Activated CD8-positive, alpha-beta memory T cell treated with anti-CD3 and anti-CD28 coated beads, Interleukin-2, amount 50 U/mL, for 4 hours (primary cell): ENCODE measurements at regions not wholly inside any gene's neighbourhood (a gene's known extent, or its start where the extent isn't known, plus 50 kb on each side); places are given as distances from the start of the nearest gene placed in this dataset.
"Not testable (repeated sequence)": the region's sequence is repeated elsewhere in the genome, so short reads cannot be mapped to it uniquely, and the experiment has no call there.

Experiments
- DNase-seq: peaks from one replicate; pipeline ENCODE4 v3.0.0-alpha.2; 2020

- no peak for DNase-seq
These were observed 180.8 kb upstream of the MMADHC start for GRCh38 chr2:149768320-149768799.

GRCh38 chr2:149767516-149767974 lies 180.0 kb upstream of the MMADHC start:
- no peak for DNase-seq

- DNase-seq = no peak
These were observed 178.8 kb upstream of the MMADHC start for GRCh38 chr2:149766339-149766738.

GRCh38 chr2:149765636-149766035 lies 178.1 kb upstream of the MMADHC start:
- DNase-seq = no peak

GRCh38 chr2:149765003-149765402 lies 177.4 kb upstream of the MMADHC start:
- DNase-seq = no peak

- no peak for DNase-seq
These were observed 175.8 kb upstream of the MMADHC start for GRCh38 chr2:149763358-149763757.

GRCh38 chr2:149761611-149762010 lies 174.0 kb upstream of the MMADHC start:
- no peak for DNase-seq

- not testable (repeated sequence) for DNase-seq
These were observed 171.8 kb upstream of the MMADHC start for GRCh38 chr2:149759382-149759781.

- not testable (repeated sequence) for DNase-seq
These were observed 167.1 kb upstream of the MMADHC start for GRCh38 chr2:149754722-149755121.

GRCh38 chr2:149747456-149747855 lies 159.9 kb upstream of the MMADHC start:
- DNase-seq = no peak

- no peak for DNase-seq
These were observed 158.0 kb upstream of the MMADHC start for GRCh38 chr2:149745396-149746230.

GRCh38 chr2:149744865-149745264 lies 157.3 kb upstream of the MMADHC start:
- no peak for DNase-seq

GRCh38 chr2:149743842-149744448 lies 156.4 kb upstream of the MMADHC start:
- DNase-seq = no peak

GRCh38 chr2:149741646-149742045 lies 154.1 kb upstream of the MMADHC start:
- DNase-seq = no peak

- DNase-seq = no peak
These were observed 152.9 kb upstream of the MMADHC start for GRCh38 chr2:149740490-149740889.

GRCh38 chr2:149739883-149740265 lies 152.3 kb upstream of the MMADHC start:
- no peak for DNase-seq

GRCh38 chr2:149739171-149739882 lies 151.8 kb upstream of the MMADHC start:
- no peak for DNase-seq

- DNase-seq = no peak
These were observed 151.2 kb upstream of the MMADHC start for GRCh38 chr2:149738767-149739166.

GRCh38 chr2:149737896-149738295 lies 150.3 kb upstream of the MMADHC start:
- DNase-seq = no peak

GRCh38 chr2:149735237-149735958 lies 147.8 kb upstream of the MMADHC start:
- no peak for DNase-seq

- DNase-seq = no peak
These were observed 146.5 kb upstream of the MMADHC start for GRCh38 chr2:149733936-149734685.

- no peak for DNase-seq
These were observed 145.2 kb upstream of the MMADHC start for GRCh38 chr2:149732730-149733290.
